ENCODE measurements at regions not wholly inside any gene's neighbourhood (a gene's known extent, or its start where the extent isn't known, plus 50 kb on each side); places are given as distances from the start of the nearest gene placed in this dataset.
"Not testable (repeated sequence)": the region's sequence is repeated elsewhere in the genome, so short reads cannot be mapped to it uniquely, and the experiment has no call there.

DNA sequence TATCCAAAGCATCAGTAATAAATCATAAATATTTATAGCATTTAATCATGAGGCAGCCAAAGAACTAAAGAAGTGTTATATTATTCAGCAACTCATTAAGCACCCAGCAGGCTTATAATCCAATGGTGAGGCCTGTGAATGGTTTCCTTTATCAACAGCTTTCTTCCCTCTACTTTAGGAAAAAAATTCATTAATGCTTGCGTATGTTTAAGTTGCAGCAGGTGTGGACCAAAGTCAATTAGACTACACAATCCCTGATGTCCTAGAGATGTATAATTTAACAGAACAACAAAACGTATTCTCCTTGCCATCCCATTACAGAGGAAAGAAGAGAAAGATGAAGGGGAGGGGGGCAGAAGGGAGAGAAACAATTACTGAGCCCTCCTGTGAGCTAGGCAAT is 87.7 kb upstream of the MAGI3 start:
- DNase-seq (ENCODE audit: low read depth): no peak
- no peak for TF ChIP-seq CTCF (IDR thresholded peaks at IDR 0.05; ENCODE audit: low read depth, low read length, missing control alignments)
- no peak overlapping the region for H3K4me3 ChIP-seq (ENCODE audit: low read depth, low read length)

GRCh38 chr1:113303267-113303666 is 87.0 kb upstream of the MAGI3 start:
- no peak overlapping the region for H3K4me3 ChIP-seq (ENCODE audit: low read depth, low read length)
- no peak for DNase-seq (ENCODE audit: low read depth)
- no peak for TF ChIP-seq CTCF (IDR thresholded peaks at IDR 0.05; ENCODE audit: low read depth, low read length, missing control alignments)

GRCh38 chr1:113305029-113305428 is 85.3 kb upstream of the MAGI3 start:
- not testable (repeated sequence) for H3K4me3 ChIP-seq (ENCODE audit: low read depth, low read length); DNase-seq (ENCODE audit: low read depth)

GRCh38 chr1:113307771-113308445 is 82.4 kb upstream of the MAGI3 start:
- TF ChIP-seq CTCF (IDR thresholded peaks at IDR 0.05; ENCODE audit: low read depth, low read length, missing control alignments): no peak
- DNase-seq (ENCODE audit: low read depth): no peak
- H3K4me3 ChIP-seq (ENCODE audit: low read depth, low read length): no peak overlapping the region

GRCh38 chr1:113312651-113313050 is 77.7 kb upstream of the MAGI3 start:
- DNase-seq (ENCODE audit: low read depth); H3K4me3 ChIP-seq (ENCODE audit: low read depth, low read length): not testable (repeated sequence)

GRCh38 chr1:113314600-113314999 is 75.7 kb upstream of the MAGI3 start:
- no peak for DNase-seq (ENCODE audit: low read depth)
- TF ChIP-seq CTCF (IDR thresholded peaks at IDR 0.05; ENCODE audit: low read depth, low read length, missing control alignments): no peak
- H3K4me3 ChIP-seq (ENCODE audit: low read depth, low read length): no peak overlapping the region

- DNase-seq (ENCODE audit: low read depth): no peak
- H3K4me3 ChIP-seq (ENCODE audit: low read depth, low read length): no peak overlapping the region
- no peak for TF ChIP-seq CTCF (IDR thresholded peaks at IDR 0.05; ENCODE audit: low read depth, low read length, missing control alignments)
Measured at GRCh38 chr1:113320272-113320671, 70.0 kb upstream of the MAGI3 start.

- TF ChIP-seq CTCF (IDR thresholded peaks at IDR 0.05; ENCODE audit: low read depth, low read length, missing control alignments): no peak
- no peak overlapping the region for H3K4me3 ChIP-seq (ENCODE audit: low read depth, low read length)
- no peak for DNase-seq (ENCODE audit: low read depth)
Measured at GRCh38 chr1:113320972-113321680, 69.2 kb upstream of the MAGI3 start.
